Subcutaneous abdominal adipose tissue (tissue), 5 donors: ENCODE measurements at regions not wholly inside any gene's neighbourhood (a gene's known extent, or its start where the extent isn't known, plus 50 kb on each side); places are given as distances from the start of the nearest gene placed in this dataset.
"Not testable (repeated sequence)": the region's sequence is repeated elsewhere in the genome, so short reads cannot be mapped to it uniquely, and the experiment has no call there.

ENCODE experiments used
- H3K27ac ChIP-seq: one replicate; pipeline ENCODE4 v1.7.0; 2013; ENCODE audit warnings: low read depth, mild to moderate bottlenecking, inconsistent platforms, low read length, moderate library complexity
- H3K27me3 ChIP-seq, 5 donors: one replicate each; pipeline ENCODE4 v1.7.0; 2013; ENCODE audit warnings: low read length in 5 of 5, inconsistent platforms in 1 of 5; ENCODE audit not compliant: control insufficient read depth in 5 of 5, insufficient read depth in 4 of 5
- H3K36me3 ChIP-seq, 5 donors: one replicate each; pipeline ENCODE4 v1.7.0; 2013; ENCODE audit warnings: low read length in 5 of 5; ENCODE audit not compliant: control insufficient read depth in 5 of 5, insufficient read depth in 5 of 5
- H3K4me1 ChIP-seq, 5 donors: one replicate each; pipeline ENCODE4 v1.7.0; 2013; ENCODE audit warnings: low read length in 5 of 5, mild to moderate bottlenecking in 3 of 5, moderate library complexity in 1 of 5; ENCODE audit not compliant: control insufficient read depth in 5 of 5, insufficient read depth in 5 of 5
- H3K4me3 ChIP-seq, 5 donors: one replicate each; pipeline ENCODE4 v1.7.0; 2013; ENCODE audit warnings: low read length in 5 of 5, low read depth in 1 of 5
- H3K9ac ChIP-seq, 5 donors: one replicate each; pipeline ENCODE4 v1.7.0; 2013; ENCODE audit warnings: low read length in 5 of 5, mild to moderate bottlenecking in 4 of 5, moderate library complexity in 3 of 5
- H3K9me3 ChIP-seq, 5 donors: one replicate each; pipeline ENCODE4 v1.7.0; 2013; ENCODE audit warnings: low read length in 5 of 5; ENCODE audit not compliant: control insufficient read depth in 5 of 5
- donor health status: healthy.
- donor health status: healthy.
- donor health status: healthy.
- donor health status: healthy.
- donor health status: healthy.

DNA sequence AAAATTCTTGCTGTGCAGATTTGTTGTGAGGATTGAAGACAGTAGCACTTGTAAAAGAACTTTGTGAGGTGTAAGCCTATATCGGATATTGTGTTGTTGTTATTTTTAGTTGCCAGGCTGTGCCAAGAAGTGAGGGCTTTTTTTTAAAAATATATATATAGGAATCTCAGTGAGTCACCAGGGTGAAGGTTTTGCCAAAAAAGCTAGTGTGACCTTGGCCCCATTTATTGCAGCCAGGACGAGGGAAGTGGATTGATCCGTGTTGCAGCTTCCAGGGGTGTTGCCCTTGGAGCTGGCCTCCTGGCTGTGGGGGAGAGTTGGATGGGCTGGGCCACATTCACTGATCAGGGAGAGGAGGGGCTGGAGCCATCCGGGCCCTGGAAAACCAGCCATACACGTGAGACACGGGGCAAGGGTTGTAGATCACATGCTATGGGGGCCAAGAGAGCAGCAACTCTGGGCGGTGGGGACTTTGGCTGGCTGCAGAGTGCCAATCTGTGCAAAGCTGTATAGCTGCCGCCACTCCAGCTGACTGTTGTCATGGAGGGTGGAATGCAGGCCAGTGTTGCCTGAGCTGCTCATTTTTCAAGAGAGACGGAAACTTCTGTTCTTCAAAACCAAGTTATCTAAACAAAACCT lies 273.0 kb upstream of the TEKT4 start:
- not testable (repeated sequence) for H3K27me3 ChIP-seq, H3K36me3 ChIP-seq, H3K27ac ChIP-seq, H3K9ac ChIP-seq, H3K4me3 ChIP-seq, H3K9me3 ChIP-seq
- peaks cover 0 to 10% (median 7%) of the 10 kb centered on the region in 5 donors for H3K4me1 ChIP-seq

DNA sequence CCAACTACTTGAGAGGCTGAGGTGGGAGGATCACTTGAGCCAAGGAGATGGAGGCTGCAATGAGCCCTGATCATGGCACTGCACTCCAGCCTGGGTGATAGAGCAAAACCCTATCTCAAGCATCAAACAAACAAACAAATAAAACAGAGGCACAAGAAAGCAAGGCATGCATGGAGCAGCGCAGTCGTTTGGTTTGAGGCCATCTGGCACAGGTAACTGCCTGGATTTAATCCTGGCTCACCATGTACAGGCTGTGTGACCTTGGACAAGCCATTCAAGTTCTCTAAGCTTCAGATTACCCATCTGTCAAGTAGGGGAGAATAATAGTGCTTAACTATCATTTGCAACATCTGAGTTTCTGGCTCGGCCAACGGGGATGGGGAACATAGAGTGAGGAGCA lies 270.3 kb upstream of the TEKT4 start:
- H3K4me3 ChIP-seq, H3K9me3 ChIP-seq, H3K36me3 ChIP-seq, H3K9ac ChIP-seq, H3K27me3 ChIP-seq, H3K27ac ChIP-seq: not testable (repeated sequence)
- H3K4me1 ChIP-seq: peaks cover 0 to 10% (median 2%) of the 10 kb centered on the region in 5 donors

DNA sequence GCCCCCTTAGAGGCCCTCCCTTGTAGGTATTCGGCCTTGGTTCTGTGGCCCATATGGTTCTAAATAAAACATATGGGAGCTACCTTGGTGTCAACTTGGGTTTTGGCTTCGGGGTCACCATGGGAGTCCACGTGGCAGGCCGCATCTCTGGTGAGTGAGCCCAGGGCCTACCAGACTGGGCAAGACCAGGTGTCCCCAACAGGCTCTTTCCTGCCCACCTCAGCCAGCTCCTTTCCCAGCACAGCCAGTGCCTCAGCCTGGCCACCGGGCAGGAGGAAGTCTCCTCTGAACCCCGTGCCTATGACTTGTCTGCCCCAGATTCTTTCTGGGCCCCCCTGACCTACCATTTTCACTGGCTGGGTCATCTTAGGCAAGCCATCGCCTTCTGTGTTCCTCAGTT lies 268.8 kb upstream of the TEKT4 start:
- Histone ChIP-seq H3K4me3 (no peak overlapping the region), H3K27ac (no peak overlapping the region), H3K4me1 (peaks cover 0 to 10% (median 2%) of the 10 kb centered on the region in 5 donors), H3K27me3 (no peaks in the 10 kb centered on the region), H3K36me3 (no peaks in the 10 kb centered on the region), H3K9ac (no peak overlapping the region), H3K9me3 (no peaks in the 10 kb centered on the region)

DNA sequence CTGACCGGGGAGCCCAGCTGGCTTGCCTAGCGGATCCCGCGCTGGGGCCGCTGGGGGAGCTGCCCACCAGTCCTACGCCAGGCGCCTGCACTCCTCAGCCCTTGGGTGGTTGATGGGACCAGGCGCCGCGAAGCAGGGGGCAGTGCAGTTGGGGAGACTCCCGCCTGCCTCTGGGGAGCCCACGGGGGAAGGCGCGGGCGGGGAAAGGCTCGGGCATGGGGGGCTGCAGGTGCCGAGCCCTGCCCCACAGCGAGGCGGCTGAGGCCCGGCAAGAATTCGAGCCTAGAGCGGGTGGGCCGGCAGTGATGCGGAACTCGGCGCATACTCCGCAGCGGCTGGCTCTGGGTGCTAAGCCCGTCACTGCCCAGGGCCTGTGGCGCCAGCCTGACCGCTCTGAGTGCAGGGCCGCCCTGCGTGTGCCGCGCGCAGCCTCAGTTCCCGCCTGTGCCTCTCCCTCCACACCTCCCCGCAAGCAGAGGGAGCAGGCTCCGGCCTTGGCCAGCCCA lies 249.1 kb upstream of the TEKT4 start:
- H3K9ac ChIP-seq: no peak overlapping the region
- H3K4me1 ChIP-seq: no peaks in the 10 kb centered on the region
- H3K4me3 ChIP-seq: no peak overlapping the region
- no peaks in the 10 kb centered on the region for H3K36me3 ChIP-seq
- no peaks in the 10 kb centered on the region for H3K9me3 ChIP-seq
- H3K27ac ChIP-seq: no peak overlapping the region
- no peaks in the 10 kb centered on the region for H3K27me3 ChIP-seq

DNA sequence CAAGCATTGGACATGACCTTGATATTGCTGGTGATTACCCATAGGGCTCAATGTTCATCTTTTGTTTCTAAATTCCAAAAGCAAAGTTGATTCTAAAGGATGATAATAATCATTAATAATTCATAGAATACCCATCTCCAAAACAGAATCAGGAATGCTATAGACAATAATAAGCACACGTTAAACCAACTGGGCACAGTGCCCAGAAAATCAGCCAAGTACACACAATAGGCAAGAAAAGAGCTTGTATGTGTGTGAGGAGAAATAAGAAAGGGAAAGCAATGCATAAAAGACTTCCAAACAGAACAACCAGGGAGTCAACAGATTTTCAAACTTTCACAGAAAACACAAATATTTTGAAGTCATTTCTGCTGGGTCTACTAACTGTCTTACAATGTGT lies 242.3 kb upstream of the TEKT4 start:
- not testable (repeated sequence) for H3K9me3 ChIP-seq, H3K4me1 ChIP-seq, H3K9ac ChIP-seq, H3K27ac ChIP-seq, H3K36me3 ChIP-seq, H3K4me3 ChIP-seq, H3K27me3 ChIP-seq

DNA sequence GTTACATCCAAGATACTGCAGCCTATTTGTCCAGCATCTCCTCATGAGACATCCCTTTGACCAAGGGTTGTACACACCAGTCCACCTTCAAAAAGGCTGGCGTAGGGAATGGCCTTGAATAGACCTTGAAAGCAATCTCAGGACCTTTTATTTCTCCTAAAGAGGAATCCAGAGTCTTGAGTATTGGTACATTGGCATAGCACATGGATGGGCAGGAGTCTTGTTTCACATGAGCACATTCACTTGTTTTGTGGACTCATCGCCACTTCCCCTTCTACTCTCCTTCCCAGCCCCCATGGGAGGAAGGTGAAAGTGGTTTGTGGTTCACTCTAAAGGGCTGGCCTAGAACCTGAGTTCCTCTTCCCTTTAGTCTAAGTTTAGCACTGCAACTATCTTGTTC lies 229.8 kb upstream of the TEKT4 start:
- H3K36me3 ChIP-seq, H3K27me3 ChIP-seq, H3K27ac ChIP-seq, H3K9me3 ChIP-seq, H3K4me1 ChIP-seq, H3K4me3 ChIP-seq, H3K9ac ChIP-seq: not testable (repeated sequence)

DNA sequence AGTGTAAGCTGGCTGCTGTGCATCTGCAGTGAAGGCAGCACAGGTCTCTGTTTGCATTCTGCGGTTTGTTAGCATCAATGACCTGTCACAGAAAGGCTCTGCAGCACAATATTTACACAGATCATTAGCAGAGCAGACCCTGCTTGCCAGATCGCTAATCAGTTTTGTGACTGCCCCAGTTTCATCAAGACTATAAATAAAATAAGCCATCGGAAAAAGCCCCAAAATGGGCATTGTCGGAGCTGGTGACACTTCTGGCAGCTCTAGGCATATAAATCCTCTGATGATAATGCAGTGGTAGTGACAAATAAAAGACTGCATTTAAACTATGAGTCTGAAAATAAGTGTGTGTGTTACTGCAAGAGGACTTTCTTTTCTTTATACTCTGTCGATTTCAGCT lies 219.1 kb upstream of the TEKT4 start:
- not testable (repeated sequence) for H3K4me3 ChIP-seq, H3K9ac ChIP-seq

DNA sequence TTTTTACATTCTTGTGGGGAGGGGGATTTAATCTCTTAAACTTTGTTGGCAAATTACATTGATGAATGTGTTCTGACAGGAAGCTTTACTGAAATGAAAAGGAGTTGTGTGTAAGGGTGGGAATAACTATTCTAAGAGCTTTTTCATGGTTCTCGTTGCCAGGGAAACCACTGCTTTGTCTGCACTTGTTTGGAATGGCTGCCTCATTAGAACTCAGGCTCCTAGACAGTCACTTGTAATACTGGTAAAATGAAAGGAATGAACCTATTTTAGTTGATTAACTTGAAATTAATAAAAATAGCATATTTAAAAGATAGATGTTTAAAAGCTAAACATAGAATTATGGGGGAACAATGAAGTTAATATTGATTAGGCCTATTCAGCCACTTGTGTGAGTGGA lies 201.4 kb upstream of the TEKT4 start:
- not testable (repeated sequence) for H3K27ac ChIP-seq, H3K9me3 ChIP-seq, H3K36me3 ChIP-seq, H3K4me3 ChIP-seq, H3K9ac ChIP-seq, H3K4me1 ChIP-seq, H3K27me3 ChIP-seq

More for the DNA sequence above, 219.1 kb upstream of the TEKT4 start:
- H3K27ac ChIP-seq, H3K36me3 ChIP-seq, H3K9me3 ChIP-seq, H3K27me3 ChIP-seq, H3K4me1 ChIP-seq: not testable (repeated sequence)

DNA sequence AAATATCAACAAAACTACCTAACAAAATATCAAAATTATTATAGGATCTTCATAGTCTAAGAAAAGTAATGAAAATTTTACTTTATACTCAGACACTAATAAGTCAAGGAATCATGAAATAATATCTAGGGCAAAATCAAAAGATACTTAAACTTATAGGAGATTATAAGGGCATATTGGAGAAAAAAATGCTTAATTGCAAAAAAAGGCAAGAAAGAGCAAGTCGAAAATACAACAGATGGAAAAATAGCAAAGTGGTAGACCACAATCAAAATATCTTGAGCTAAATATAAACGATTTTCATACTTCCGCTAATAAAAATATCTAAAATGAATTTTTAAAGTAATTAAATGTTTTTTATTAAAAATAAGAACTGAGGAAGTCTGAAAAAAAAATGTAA lies 177.0 kb upstream of the TEKT4 start:
- not testable (repeated sequence) for H3K27ac ChIP-seq, H3K9ac ChIP-seq, H3K4me3 ChIP-seq, H3K36me3 ChIP-seq, H3K9me3 ChIP-seq, H3K4me1 ChIP-seq, H3K27me3 ChIP-seq

DNA sequence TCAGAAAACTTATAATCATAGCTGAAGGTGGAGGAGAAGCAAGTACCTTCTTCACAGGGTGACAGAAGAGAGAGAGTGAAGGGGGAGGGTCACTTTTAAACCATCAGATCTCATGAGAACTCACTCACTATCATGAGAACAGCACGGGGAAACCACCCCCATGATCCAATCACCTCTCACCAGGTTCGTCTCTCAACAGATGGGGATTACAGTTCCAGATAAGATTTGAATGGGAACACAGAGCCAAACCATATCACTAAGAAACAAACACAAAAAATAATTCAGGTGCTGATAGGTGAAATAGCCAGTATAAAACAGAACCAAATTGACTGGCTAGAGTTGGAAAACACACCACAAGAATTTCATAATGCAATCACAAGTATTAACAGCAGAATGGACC lies 162.2 kb upstream of the TEKT4 start:
- H3K27me3 ChIP-seq, H3K9me3 ChIP-seq, H3K27ac ChIP-seq, H3K36me3 ChIP-seq, H3K4me3 ChIP-seq, H3K9ac ChIP-seq, H3K4me1 ChIP-seq: not testable (repeated sequence)

DNA sequence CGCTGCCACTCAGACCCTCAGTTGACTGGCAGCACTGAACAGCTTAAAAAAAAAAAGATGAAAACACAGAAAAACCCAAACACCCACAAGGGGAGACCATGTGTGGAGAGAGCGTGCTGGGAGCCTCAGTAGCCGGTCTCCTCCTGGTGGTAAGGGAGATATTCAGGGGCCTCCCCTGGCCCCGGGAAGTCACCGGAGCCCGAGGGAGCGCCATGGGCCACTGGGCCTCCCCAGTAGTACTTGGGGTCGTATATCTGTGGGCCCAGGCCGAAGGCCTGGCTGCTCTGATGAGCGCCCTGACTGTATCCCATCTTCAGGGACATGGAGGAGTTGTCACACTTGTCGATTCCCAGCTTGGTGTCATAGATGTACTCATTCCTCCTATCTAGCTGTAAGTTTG lies 145.7 kb upstream of the TEKT4 start:
- Histone ChIP-seq H3K4me3 (no peak overlapping the region), H3K9ac (no peak overlapping the region), H3K4me1 (no peaks in the 10 kb centered on the region), H3K27ac (no peak overlapping the region), H3K9me3 (no peaks in the 10 kb centered on the region), H3K27me3 (no peaks in the 10 kb centered on the region), H3K36me3 (no peaks in the 10 kb centered on the region)
